ENCODE measurements at regions not wholly inside any gene's neighbourhood (a gene's known extent, or its start where the extent isn't known, plus 50 kb on each side); places are given as distances from the start of the nearest gene placed in this dataset.

- TF ChIP-seq ZNF133 (CRISPR knock-in tag; IDR thresholded peaks at IDR 0.05), result no peak
- no peak for TF ChIP-seq GTF2B (IDR thresholded peaks at IDR 0.05; ENCODE audit: extremely low read depth, insufficient read length)
- no peak for TF ChIP-seq HSF4 (CRISPR knock-in tag; IDR thresholded peaks at IDR 0.05; ENCODE audit: borderline replicate concordance)
- 0 out of 2 replicates have a peak, but pooled peaks have one; percentile 27 for TF ChIP-seq GABPB1 (CRISPR knock-in tag; IDR thresholded peaks at IDR 0.05)
- no peak for TF ChIP-seq MCM5 (IDR thresholded peaks at IDR 0.05; ENCODE audit: low read depth)
- TF ChIP-seq RUNX1 (IDR thresholded peaks at IDR 0.05; ENCODE audit: low read depth), result no peak
- TF ChIP-seq PRMT5 (CRISPR knock-in tag; IDR thresholded peaks at IDR 0.05), result no peak
- TF ChIP-seq MED1 (CRISPR knock-in tag; IDR thresholded peaks at IDR 0.05; ENCODE audit: borderline replicate concordance), result no peak
- TF ChIP-seq ESRRA (IDR thresholded peaks at IDR 0.05; ENCODE audit: borderline replicate concordance, low read depth), result peak; percentile 72; the same call in 1 of the 2 replicates
- peak; percentile 57 to 64 for TF ChIP-seq MAZ (CRISPR knock-in tag; conservative IDR thresholded peaks at IDR 0.05 in 1 of 2, IDR thresholded peaks at IDR 0.05 in 1 of 2)
- TF ChIP-seq ZNF780A (CRISPR knock-in tag; IDR thresholded peaks at IDR 0.05), result no peak
- TF ChIP-seq HIVEP1 (CRISPR knock-in tag; IDR thresholded peaks at IDR 0.05), result peak; percentile 77; the same call in 1 of the 2 replicates
- TF ChIP-seq FUS (optimal IDR thresholded peaks at IDR 0.05; ENCODE audit: low read depth, low read length), result no peak
- no peak for TF ChIP-seq TRIM25 (IDR thresholded peaks at IDR 0.05; ENCODE audit: borderline replicate concordance)
- no peak for TF ChIP-seq IFI16 (CRISPR knock-in tag; IDR thresholded peaks at IDR 0.05)
- no peak for TF ChIP-seq ZNF184 (CRISPR knock-in tag; IDR thresholded peaks at IDR 0.05)
- peak; percentile 60 for TF ChIP-seq BCOR (IDR thresholded peaks at IDR 0.05)
- peak; percentile 36; the same call in 1 of the 2 replicates for TF ChIP-seq E2F3 (CRISPR knock-in tag; IDR thresholded peaks at IDR 0.05)
- TF ChIP-seq ZNF431 (CRISPR knock-in tag; IDR thresholded peaks at IDR 0.05), result no peak
- TF ChIP-seq EWSR1 (IDR thresholded peaks at IDR 0.05; ENCODE audit: borderline replicate concordance, low read depth, partially characterized antibody), result no peak
- no peak; a peak in 2 of 4 replicates for TF ChIP-seq CSDE1 (IDR thresholded peaks at IDR 0.05)
- 0 out of 2 replicates have a peak, but pooled peaks have one; percentile 12 for TF ChIP-seq PTTG1 (tag; IDR thresholded peaks at IDR 0.05; ENCODE audit: low read depth)
- 0 out of 2 replicates have a peak, but pooled peaks have one; percentile 42 for TF ChIP-seq POLR2A (conservative IDR thresholded peaks at IDR 0.05)
- peak; percentile 77 for TF ChIP-seq ATF3 (IDR thresholded peaks at IDR 0.05)
- TF ChIP-seq ATF3 (CRISPR knock-in tag; conservative IDR thresholded peaks at IDR 0.05), result no peak
- peak; percentile 80; the same call in 1 of the 2 replicates for TF ChIP-seq NBN (IDR thresholded peaks at IDR 0.05; ENCODE audit: low read depth)
- TF ChIP-seq TCF7 (IDR thresholded peaks at IDR 0.05; ENCODE audit: borderline replicate concordance), result no peak
Measured at GRCh38 chr1:245051349-245052221, 103.2 kb upstream of the KIF26B start (continued).

Measured in K562 (cell line).